Peyer's patch (tissue), 4 donors: ENCODE measurements at regions not wholly inside any gene's neighbourhood (a gene's known extent, or its start where the extent isn't known, plus 50 kb on each side); places are given as distances from the start of the nearest gene placed in this dataset.

Experiments
- DNase-seq, 3 donors: peaks; one replicate each; pipeline ENCODE4 v3.0.0-alpha.2; 2017 to 2019
- H3K27ac ChIP-seq, 4 donors: fragments of 200-600 bp; sonication (generic); one replicate each; pipeline ENCODE4 v1.5.1; 2016 to 2019
- H3K27me3 ChIP-seq, 2 donors: fragments of 200-600 bp; sonication (generic); one replicate each; pipeline ENCODE4 v1.5.1; 2019
- H3K36me3 ChIP-seq, 3 donors: fragments of 200-600 bp; sonication (generic); one replicate each; pipeline ENCODE4 v1.5.1; 2016 to 2019
- H3K4me1 ChIP-seq, 4 donors: fragments of 200-600 bp; sonication (generic); one replicate each; pipeline ENCODE4 v1.5.1; 2016 to 2019
- H3K4me3 ChIP-seq, 4 donors: fragments of 200-600 bp; sonication (generic); 1 replicate in 3 of 4; 2 replicates in 1 of 4; pipeline ENCODE4 v1.5.1; 2016 to 2019; ENCODE audit warnings: mild to moderate bottlenecking in 1 of 4
- H3K9me3 ChIP-seq, 4 donors: fragments of 200-600 bp; sonication (generic); one replicate each; pipeline ENCODE4 v1.5.1; 2016 to 2019; ENCODE audit warnings: mild to moderate bottlenecking in 1 of 4
- POLR2A ChIP-seq, 2 donors: fragments of 450-650 bp; IDR thresholded peaks; one replicate each; pipeline ENCODE4 v1.5.1; 2017; ENCODE audit warnings: antibody characterized with exemption in 2 of 2, mild to moderate bottlenecking in 2 of 2, moderate library complexity in 2 of 2
- TF ChIP-seq, protein P1 (sequence below), 6 experiments: fragments of 450-650 bp in 4 of 6; fragments of 200-600 bp in 2 of 6; sonication (generic) in 1 of 6; IDR thresholded peaks; one replicate each; pipeline ENCODE4 v1.5.1; 2017 to 2019; ENCODE audit warnings: antibody characterized with exemption in 6 of 6, mild to moderate bottlenecking in 3 of 6, moderate library complexity in 1 of 6

GRCh38 chr2:18861951-18862350 is 272.6 kb upstream of the NT5C1B start:
- H3K4me1 ChIP-seq, result no peaks in the 10 kb centered on the region
- DNase-seq, result no peak
- H3K27ac ChIP-seq, result no peak overlapping the region
- TF ChIP-seq POLR2A (IDR thresholded peaks at IDR 0.05), result no peak
- TF ChIP-seq, protein P1, sequence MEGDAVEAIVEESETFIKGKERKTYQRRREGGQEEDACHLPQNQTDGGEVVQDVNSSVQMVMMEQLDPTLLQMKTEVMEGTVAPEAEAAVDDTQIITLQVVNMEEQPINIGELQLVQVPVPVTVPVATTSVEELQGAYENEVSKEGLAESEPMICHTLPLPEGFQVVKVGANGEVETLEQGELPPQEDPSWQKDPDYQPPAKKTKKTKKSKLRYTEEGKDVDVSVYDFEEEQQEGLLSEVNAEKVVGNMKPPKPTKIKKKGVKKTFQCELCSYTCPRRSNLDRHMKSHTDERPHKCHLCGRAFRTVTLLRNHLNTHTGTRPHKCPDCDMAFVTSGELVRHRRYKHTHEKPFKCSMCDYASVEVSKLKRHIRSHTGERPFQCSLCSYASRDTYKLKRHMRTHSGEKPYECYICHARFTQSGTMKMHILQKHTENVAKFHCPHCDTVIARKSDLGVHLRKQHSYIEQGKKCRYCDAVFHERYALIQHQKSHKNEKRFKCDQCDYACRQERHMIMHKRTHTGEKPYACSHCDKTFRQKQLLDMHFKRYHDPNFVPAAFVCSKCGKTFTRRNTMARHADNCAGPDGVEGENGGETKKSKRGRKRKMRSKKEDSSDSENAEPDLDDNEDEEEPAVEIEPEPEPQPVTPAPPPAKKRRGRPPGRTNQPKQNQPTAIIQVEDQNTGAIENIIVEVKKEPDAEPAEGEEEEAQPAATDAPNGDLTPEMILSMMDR (IDR thresholded peaks at IDR 0.05), result no peak
- H3K36me3 ChIP-seq, result no peaks in the 10 kb centered on the region
- H3K9me3 ChIP-seq, result no peaks in the 10 kb centered on the region
- H3K27me3 ChIP-seq, result no peaks in the 10 kb centered on the region
- H3K4me3 ChIP-seq, result no peak overlapping the region

- H3K27me3 ChIP-seq, result no peaks in the 10 kb centered on the region
- no peaks in the 10 kb centered on the region for H3K4me1 ChIP-seq
- H3K36me3 ChIP-seq, result no peaks in the 10 kb centered on the region
- no peak for DNase-seq
- H3K9me3 ChIP-seq, result no peaks in the 10 kb centered on the region
- TF ChIP-seq, protein P1 (IDR thresholded peaks at IDR 0.05), result no peak
- TF ChIP-seq POLR2A (IDR thresholded peaks at IDR 0.05), result no peak
- H3K27ac ChIP-seq, result no peak overlapping the region
- no peak overlapping the region for H3K4me3 ChIP-seq
Observed at GRCh38 chr2:18860179-18860578, 270.8 kb upstream of the NT5C1B start.

GRCh38 chr2:18856765-18857164 is 267.4 kb upstream of the NT5C1B start:
- no peaks in the 10 kb centered on the region for H3K36me3 ChIP-seq
- no peak overlapping the region for H3K4me3 ChIP-seq
- H3K27ac ChIP-seq, result no peak overlapping the region
- H3K27me3 ChIP-seq, result no peaks in the 10 kb centered on the region
- TF ChIP-seq, protein P1 (IDR thresholded peaks at IDR 0.05), result no peak
- no peak for TF ChIP-seq POLR2A (IDR thresholded peaks at IDR 0.05)
- DNase-seq, result no peak
- H3K9me3 ChIP-seq, result no peaks in the 10 kb centered on the region
- H3K4me1 ChIP-seq, result no peaks in the 10 kb centered on the region

GRCh38 chr2:18855027-18855426 is 265.7 kb upstream of the NT5C1B start:
- TF ChIP-seq POLR2A (IDR thresholded peaks at IDR 0.05), result no peak
- TF ChIP-seq, protein P1 (IDR thresholded peaks at IDR 0.05), result peak in 2 of 6 experiments; percentile 5 to 15

GRCh38 chr2:18849841-18850578 is 260.6 kb upstream of the NT5C1B start:
- Histone ChIP-seq H3K27me3 (no peaks in the 10 kb centered on the region), H3K36me3 (no peaks in the 10 kb centered on the region), H3K9me3 (no peaks in the 10 kb centered on the region), H3K27ac (no peak overlapping the region), H3K4me3 (no peak overlapping the region), H3K4me1 (no peaks in the 10 kb centered on the region)
- TF ChIP-seq POLR2A (IDR thresholded peaks at IDR 0.05), result no peak
- TF ChIP-seq, protein P1 (IDR thresholded peaks at IDR 0.05), result no peak
- no peak for DNase-seq

More at GRCh38 chr2:18855027-18855426, 265.7 kb upstream of the NT5C1B start:
- Histone ChIP-seq H3K4me1 (no peaks in the 10 kb centered on the region), H3K9me3 (no peaks in the 10 kb centered on the region), H3K4me3 (no peak overlapping the region), H3K27me3 (no peaks in the 10 kb centered on the region), H3K36me3 (no peaks in the 10 kb centered on the region), H3K27ac (no peak overlapping the region)
- no peak for DNase-seq
